ENCODE measurements at regions not wholly inside any gene's neighbourhood (a gene's known extent, or its start where the extent isn't known, plus 50 kb on each side); places are given as distances from the start of the nearest gene placed in this dataset.

- no peak for DNase-seq
- Histone ChIP-seq H3K4me1 (no peaks in the 10 kb centered on the region), H3K36me3 (no peaks in the 10 kb centered on the region), H3K4me3 (no peak overlapping the region), H3K27me3 (no peaks in the 10 kb centered on the region), H3K27ac (no peak overlapping the region), H3K9me3 (no peaks in the 10 kb centered on the region)
- TF ChIP-seq CTCF (IDR thresholded peaks at IDR 0.05) (no peak), POLR2A (IDR thresholded peaks at IDR 0.05) (no peak)
Measured at GRCh38 chr14:53529519-53529918, 376.4 kb upstream of the DDHD1 start.

GRCh38 chr14:53528185-53528671 lies 375.1 kb upstream of the DDHD1 start:
- Histone ChIP-seq H3K4me3 (no peak overlapping the region), H3K27ac (no peak overlapping the region), H3K4me1 (no peaks in the 10 kb centered on the region), H3K36me3 (no peaks in the 10 kb centered on the region), H3K27me3 (no peaks in the 10 kb centered on the region), H3K9me3 (no peaks in the 10 kb centered on the region)
- DNase-seq: no peak
- TF ChIP-seq POLR2A (IDR thresholded peaks at IDR 0.05) (no peak), CTCF (IDR thresholded peaks at IDR 0.05) (no peak)

GRCh38 chr14:53526200-53526599 lies 373.1 kb upstream of the DDHD1 start:
- TF ChIP-seq CTCF (IDR thresholded peaks at IDR 0.05) (no peak), POLR2A (IDR thresholded peaks at IDR 0.05) (no peak)
- H3K27me3 ChIP-seq: no peaks in the 10 kb centered on the region
- H3K4me1 ChIP-seq: no peaks in the 10 kb centered on the region
- DNase-seq: no peak
- H3K4me3 ChIP-seq: no peak overlapping the region
- H3K9me3 ChIP-seq: no peaks in the 10 kb centered on the region
- H3K36me3 ChIP-seq: no peaks in the 10 kb centered on the region
- H3K27ac ChIP-seq: no peak overlapping the region

GRCh38 chr14:53525608-53526007 lies 372.5 kb upstream of the DDHD1 start:
- no peaks in the 10 kb centered on the region for H3K27me3 ChIP-seq
- H3K4me3 ChIP-seq: no peak overlapping the region
- DNase-seq: no peak
- H3K4me1 ChIP-seq: no peaks in the 10 kb centered on the region
- no peaks in the 10 kb centered on the region for H3K9me3 ChIP-seq
- H3K27ac ChIP-seq: no peak overlapping the region
- no peaks in the 10 kb centered on the region for H3K36me3 ChIP-seq
- no peak for TF ChIP-seq CTCF (IDR thresholded peaks at IDR 0.05)

GRCh38 chr14:53524391-53524790 lies 371.3 kb upstream of the DDHD1 start:
- no peak overlapping the region for H3K4me3 ChIP-seq
- no peaks in the 10 kb centered on the region for H3K4me1 ChIP-seq
- TF ChIP-seq CTCF (IDR thresholded peaks at IDR 0.05) (no peak), POLR2A (IDR thresholded peaks at IDR 0.05) (no peak)
- H3K27ac ChIP-seq: no peak overlapping the region
- H3K27me3 ChIP-seq: no peaks in the 10 kb centered on the region
- no peaks in the 10 kb centered on the region for H3K36me3 ChIP-seq
- H3K9me3 ChIP-seq: no peaks in the 10 kb centered on the region
- DNase-seq: no peak

- no peak overlapping the region for H3K4me3 ChIP-seq
- no peaks in the 10 kb centered on the region for H3K9me3 ChIP-seq
- TF ChIP-seq CTCF (IDR thresholded peaks at IDR 0.05): no peak
- no peak for TF ChIP-seq POLR2A (IDR thresholded peaks at IDR 0.05)
- H3K27me3 ChIP-seq: no peaks in the 10 kb centered on the region
- no peaks in the 10 kb centered on the region for H3K36me3 ChIP-seq
- DNase-seq: no peak
- no peak overlapping the region for H3K27ac ChIP-seq
- H3K4me1 ChIP-seq: no peaks in the 10 kb centered on the region
Measured at GRCh38 chr14:53523226-53523625, 370.1 kb upstream of the DDHD1 start.
